Smooth muscle cell (in vitro differentiated cells): ENCODE measurements at regions not wholly inside any gene's neighbourhood (a gene's known extent, or its start where the extent isn't known, plus 50 kb on each side); places are given as distances from the start of the nearest gene placed in this dataset.

Experiments used
- DNase-seq: peaks from one replicate; lab custom pipeline; 2025; ENCODE audit not compliant: unreplicated experiment; lab: John Stamatoyannopoulos, UW
- H2AFZ ChIP-seq: fragments of 200-600 bp; sonication (generic); 2 replicates; pipeline ENCODE4 v1.6.0; 2016; ENCODE audit warnings: antibody characterized with exemption, low read depth, mild to moderate bottlenecking
- H3F3A ChIP-seq: fragments of 200-600 bp; sonication (generic); 2 replicates; pipeline ENCODE4 v1.6.0; 2017; ENCODE audit warnings: antibody characterized with exemption, low read depth
- H3K27ac ChIP-seq: fragments of 200-600 bp; sonication (generic); 2 replicates; pipeline ENCODE4 v1.5.1; 2016; ENCODE audit warnings: low read depth, mild to moderate bottlenecking
- H3K27me3 ChIP-seq: fragments of 200-600 bp; sonication (generic); 2 replicates; pipeline ENCODE4 v1.6.1; 2016; ENCODE audit warnings: low read depth, mild to moderate bottlenecking
- H3K36me3 ChIP-seq: fragments of 200-600 bp; sonication (generic); 2 replicates; pipeline ENCODE4 v1.5.1; 2016; ENCODE audit warnings: low read depth
- H3K4me1 ChIP-seq: fragments of 200-600 bp; sonication (generic); 2 replicates; pipeline ENCODE4 v1.5.1; 2016; ENCODE audit warnings: low read depth
- H3K4me2 ChIP-seq: fragments of 200-600 bp; sonication (generic); 2 replicates; pipeline ENCODE4 v1.6.0; 2016; ENCODE audit warnings: mild to moderate bottlenecking
- H3K4me3 ChIP-seq: fragments of 200-600 bp; sonication (generic); 2 replicates; pipeline ENCODE4 v1.5.1; 2016; ENCODE audit warnings: mild to moderate bottlenecking
- H3K79me2 ChIP-seq: fragments of 200-600 bp; sonication (generic); 2 replicates; pipeline ENCODE4 v1.6.0; 2016; ENCODE audit warnings: low read depth, mild to moderate bottlenecking
- H3K9ac ChIP-seq: fragments of 200-600 bp; sonication (generic); 2 replicates; pipeline ENCODE4 v1.6.0; 2016; ENCODE audit warnings: low read depth
- H3K9me3 ChIP-seq: fragments of 200-600 bp; sonication (generic); replicated peaks from 2 replicates; pipeline ENCODE4 v1.5.1; 2016; ENCODE audit warnings: low read depth
- H4K20me1 ChIP-seq: fragments of 200-600 bp; sonication (generic); 2 replicates; pipeline ENCODE4 v1.6.0; 2016; ENCODE audit warnings: low read depth
- CTCF ChIP-seq: fragments of 200-600 bp; sonication (generic); IDR thresholded peaks from 2 replicates; pipeline ENCODE4 v1.5.1; 2017; ENCODE audit warnings: borderline replicate concordance, mild to moderate bottlenecking, antibody characterized with exemption; ENCODE audit not compliant: insufficient read depth, poor library complexity, severe bottlenecking
- WGBS: methylation state at CpG from one replicate; pipeline ENCODE4 v1.1.7; 2016; ENCODE audit warnings: low lambda C conversion rate; 5-methylcytosine and 5-hydroxymethylcytosine counted together

GRCh38 chrX:40374486-40374885, 206.3 kb upstream of the ATP6AP2 start:
- Histone ChIP-seq H4K20me1 (no peaks in the 10 kb centered on the region), H3K27me3 (no peaks in the 10 kb centered on the region), H3K27ac (no peak overlapping the region), H2AFZ (no peak overlapping the region), H3K9me3 (no peaks in the 10 kb centered on the region), H3K4me1 (no peaks in the 10 kb centered on the region), H3K4me2 (no peak overlapping the region), H3K4me3 (no peak overlapping the region), H3F3A (no peaks in the 10 kb centered on the region), H3K9ac (no peak overlapping the region), H3K36me3 (no peaks in the 10 kb centered on the region), H3K79me2 (no peaks in the 10 kb centered on the region)
- no peak for DNase-seq
- TF ChIP-seq CTCF = no peak
- WGBS = 66% methylated on average over 2 of the region's 2 CpGs

- no peak overlapping the region for H2AFZ ChIP-seq
- no peaks in the 10 kb centered on the region for H3K4me1 ChIP-seq
- no peaks in the 10 kb centered on the region for H3K36me3 ChIP-seq
- H4K20me1 ChIP-seq = no peaks in the 10 kb centered on the region
- no peaks in the 10 kb centered on the region for H3K27me3 ChIP-seq
- H3K27ac ChIP-seq = no peak overlapping the region
- H3K4me2 ChIP-seq = no peak overlapping the region
- H3K4me3 ChIP-seq = no peak overlapping the region
- DNase-seq = no peak
- no peak for TF ChIP-seq CTCF
- no peaks in the 10 kb centered on the region for H3K79me2 ChIP-seq
- no peaks in the 10 kb centered on the region for H3K9me3 ChIP-seq
- H3K9ac ChIP-seq = no peak overlapping the region
- H3F3A ChIP-seq = no peaks in the 10 kb centered on the region
Measured at GRCh38 chrX:40373641-40374040, 207.1 kb upstream of the ATP6AP2 start.

GRCh38 chrX:40373025-40373424, 207.7 kb upstream of the ATP6AP2 start:
- Histone ChIP-seq H3K9ac (no peak overlapping the region), H3K36me3 (no peaks in the 10 kb centered on the region), H3K27me3 (no peaks in the 10 kb centered on the region), H3F3A (no peaks in the 10 kb centered on the region), H3K79me2 (no peaks in the 10 kb centered on the region), H3K9me3 (no peaks in the 10 kb centered on the region), H2AFZ (no peak overlapping the region), H4K20me1 (no peaks in the 10 kb centered on the region), H3K4me2 (no peak overlapping the region), H3K27ac (no peak overlapping the region), H3K4me3 (no peak overlapping the region), H3K4me1 (no peaks in the 10 kb centered on the region)
- WGBS = 80% methylated on average over 4 of the region's 4 CpGs
- TF ChIP-seq CTCF = no peak
- DNase-seq = no peak

GRCh38 chrX:40371376-40371775, 209.4 kb upstream of the ATP6AP2 start:
- no peaks in the 10 kb centered on the region for H4K20me1 ChIP-seq
- no peaks in the 10 kb centered on the region for H3K79me2 ChIP-seq
- 83% methylated on average over 6 of the region's 6 CpGs for WGBS
- H2AFZ ChIP-seq = no peak overlapping the region
- no peak overlapping the region for H3K27ac ChIP-seq
- H3K4me2 ChIP-seq = no peak overlapping the region
- no peaks in the 10 kb centered on the region for H3K4me1 ChIP-seq
- no peak overlapping the region for H3K4me3 ChIP-seq
- DNase-seq = no peak
- no peaks in the 10 kb centered on the region for H3K36me3 ChIP-seq
- H3K9me3 ChIP-seq = no peaks in the 10 kb centered on the region
- no peak overlapping the region for H3K9ac ChIP-seq
- TF ChIP-seq CTCF = no peak
- no peaks in the 10 kb centered on the region for H3F3A ChIP-seq
- no peaks in the 10 kb centered on the region for H3K27me3 ChIP-seq
